Transverse colon (tissue), 4 donors: ENCODE measurements at regions not wholly inside any gene's neighbourhood (a gene's known extent, or its start where the extent isn't known, plus 50 kb on each side); places are given as distances from the start of the nearest gene placed in this dataset.

ENCODE experiments used
- POLR2A ChIP-seq: fragments of 450-650 bp; IDR thresholded peaks from one replicate; pipeline ENCODE4 v1.6.1; 2016; ENCODE audit warnings: antibody characterized with exemption, mild to moderate bottlenecking, moderate library complexity
- POLR2AphosphoS5 ChIP-seq, 3 donors: sonication (generic); formaldehyde crosslinking; IDR thresholded peaks; one replicate each; pipeline ENCODE4 v1.6.1; 2016; ENCODE audit warnings: antibody characterized with exemption in 3 of 3
- TF ChIP-seq, protein P1 (sequence below), 5 experiments: fragments of 200-600 bp in 3 of 5; fragments of 450-650 bp in 2 of 5; sonication (generic) in 3 of 5; IDR thresholded peaks; 1 replicate in 2 of 5; 2 replicates in 3 of 5; pipeline ENCODE4 v1.5.1; 2016 to 2017; ENCODE audit warnings: antibody characterized with exemption in 5 of 5, inconsistent platforms in 3 of 5, mild to moderate bottlenecking in 2 of 5, moderate library complexity in 1 of 5

DNA sequence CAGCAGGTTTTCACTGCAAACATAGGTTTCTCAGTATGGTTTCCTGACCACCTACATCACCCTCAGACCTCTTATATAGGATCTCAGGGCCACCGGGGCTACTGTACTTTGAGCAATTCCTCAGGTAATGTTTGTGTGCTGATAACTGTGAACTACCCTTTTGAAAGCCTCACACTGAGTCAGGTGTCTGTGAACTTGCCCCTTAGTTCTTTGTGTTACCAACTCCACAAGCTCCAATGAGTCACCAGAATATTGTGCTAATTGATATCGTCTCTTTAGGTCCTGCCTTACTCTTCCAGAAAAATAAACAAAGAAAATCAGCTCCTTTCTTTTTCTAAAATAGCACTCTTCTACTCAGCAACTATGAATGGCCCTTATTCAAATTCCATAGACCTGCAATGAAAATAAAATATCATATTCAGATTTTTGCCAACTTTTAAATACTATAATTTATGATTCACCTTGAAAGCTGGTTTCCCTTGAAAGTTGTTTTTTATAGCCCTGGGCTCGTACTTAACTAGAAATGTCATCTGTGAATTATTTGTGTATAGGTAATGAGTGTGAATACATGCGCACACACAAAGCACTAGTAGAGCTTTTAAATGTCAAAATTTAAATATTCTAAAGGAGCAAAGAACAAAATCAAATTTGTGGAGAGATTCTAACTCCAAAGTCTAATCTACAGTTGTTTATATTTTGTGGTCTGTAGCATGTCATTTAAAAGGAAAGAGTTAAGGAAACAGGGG is 88.1 kb upstream of the WARS2 start:
- TF ChIP-seq POLR2A (no peak), POLR2AphosphoS5 (IDR thresholded peaks at IDR 0.05) (no peak)
- TF ChIP-seq, protein P1, sequence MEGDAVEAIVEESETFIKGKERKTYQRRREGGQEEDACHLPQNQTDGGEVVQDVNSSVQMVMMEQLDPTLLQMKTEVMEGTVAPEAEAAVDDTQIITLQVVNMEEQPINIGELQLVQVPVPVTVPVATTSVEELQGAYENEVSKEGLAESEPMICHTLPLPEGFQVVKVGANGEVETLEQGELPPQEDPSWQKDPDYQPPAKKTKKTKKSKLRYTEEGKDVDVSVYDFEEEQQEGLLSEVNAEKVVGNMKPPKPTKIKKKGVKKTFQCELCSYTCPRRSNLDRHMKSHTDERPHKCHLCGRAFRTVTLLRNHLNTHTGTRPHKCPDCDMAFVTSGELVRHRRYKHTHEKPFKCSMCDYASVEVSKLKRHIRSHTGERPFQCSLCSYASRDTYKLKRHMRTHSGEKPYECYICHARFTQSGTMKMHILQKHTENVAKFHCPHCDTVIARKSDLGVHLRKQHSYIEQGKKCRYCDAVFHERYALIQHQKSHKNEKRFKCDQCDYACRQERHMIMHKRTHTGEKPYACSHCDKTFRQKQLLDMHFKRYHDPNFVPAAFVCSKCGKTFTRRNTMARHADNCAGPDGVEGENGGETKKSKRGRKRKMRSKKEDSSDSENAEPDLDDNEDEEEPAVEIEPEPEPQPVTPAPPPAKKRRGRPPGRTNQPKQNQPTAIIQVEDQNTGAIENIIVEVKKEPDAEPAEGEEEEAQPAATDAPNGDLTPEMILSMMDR (IDR thresholded peaks at IDR 0.05): no peak
